HepG2 (cell line): ENCODE measurements at regions not wholly inside any gene's neighbourhood (a gene's known extent, or its start where the extent isn't known, plus 50 kb on each side); places are given as distances from the start of the nearest gene placed in this dataset.
"Not testable (repeated sequence)": the region's sequence is repeated elsewhere in the genome, so short reads cannot be mapped to it uniquely, and the experiment has no call there.

Experiments
- ATAC-seq: fragments of 200-7000 bp; cut with Tn5 transposase; 3 replicates; pipeline ENCODE4 v1.9.1; 2020; ENCODE audit warnings: mild to moderate bottlenecking, moderate library complexity
- BruUV-seq: library from RNA; stranded (reverse); fragments of 400-500 nt; replicated peaks from 2 replicates; lab custom pipeline; 2021; lab: Mats Ljungman, UMichigan
- CTCF ChIA-PET: fragments of 300-600 bp; formaldehyde crosslinking; extraction: SDS; loops from one replicate; lab custom pipeline; 2021; ENCODE audit warnings: low total read pairs, inconsistent platforms, low intra/inter-chr PET ratio; lab: Yijun Ruan, JAX
- POLR2A ChIA-PET: fragments of 350-600 bp; sonication (Branson Sonifier 250); formaldehyde crosslinking; loops from one replicate; lab custom pipeline; 2020; ENCODE audit warnings: antibody characterized with exemption, inconsistent platforms; lab: Yijun Ruan, JAX
- DNase-seq: peaks from one replicate; pipeline ENCODE4 v3.0.0-alpha.2; 2015; ENCODE audit warnings: low spot score
- FAIRE-seq: peaks from 3 replicates; lab custom pipeline; 2011; peaks lifted over from hg19 to GRCh38; lab: Jason Lieb, UNC
- H2AFZ ChIP-seq: one replicate; pipeline ENCODE4 v1.6.1; 2011; ENCODE audit warnings: low read length, inconsistent platforms
- H3K27ac ChIP-seq: fragments of 300-600 bp; 3 replicates; pipeline ENCODE4 v1.8.0; 2011; ENCODE audit warnings: mixed run types, mild to moderate bottlenecking, mixed read lengths, low read length, inconsistent platforms; ENCODE audit not compliant: insufficient read depth; ENCODE audit errors: extremely low read length
- H3K27me3 ChIP-seq, 2 experiments: fragments of 200-600 bp in 1 of 2; 2 replicates in 1 of 2; 3 replicates in 1 of 2; pipeline versions ENCODE4 v1.6.0 to v1.8.0; 2011; ENCODE audit warnings: low read length in 2 of 2, mild to moderate bottlenecking in 2 of 2, moderate library complexity in 2 of 2, inconsistent platforms in 1 of 2; ENCODE audit not compliant: insufficient read depth in 2 of 2, control insufficient read depth in 1 of 2
- H3K36me3 ChIP-seq, 2 experiments: fragments of 200-600 bp in 1 of 2; replicated peaks in 1 of 2; 2 replicates in 1 of 2; 3 replicates in 1 of 2; pipeline versions ENCODE4 v1.5.1 to v1.8.0; 2011; ENCODE audit warnings: low read length in 2 of 2, inconsistent platforms in 1 of 2; ENCODE audit not compliant: insufficient read depth in 2 of 2, control insufficient read depth in 1 of 2
- H3K4me1 ChIP-seq: 2 replicates; pipeline ENCODE4 v1.5.1; 2012; ENCODE audit warnings: low read length, inconsistent platforms; ENCODE audit not compliant: insufficient read depth
- H3K4me2 ChIP-seq: 2 replicates; pipeline ENCODE4 v1.6.0; 2011; ENCODE audit warnings: low read depth, low read length, inconsistent platforms
- H3K4me3 ChIP-seq, 3 experiments: fragments of 200-600 bp in 1 of 3; sonication (generic), shearing (Covaris generic) in 1 of 3; replicated peaks in 1 of 3; 2 replicates each; pipeline ENCODE4 v1.5.1; 2011 to 2016; ENCODE audit warnings: low read length in 3 of 3, inconsistent platforms in 2 of 3, low read depth in 2 of 3, mild to moderate bottlenecking in 2 of 3, control low read depth in 1 of 3, mixed read lengths in 1 of 3; ENCODE audit not compliant: insufficient read depth in 1 of 3
- H3K79me2 ChIP-seq: one replicate; pipeline ENCODE4 v1.6.1; 2011; ENCODE audit warnings: low read length, inconsistent platforms; ENCODE audit not compliant: insufficient read depth
- H3K9ac ChIP-seq: 2 replicates; pipeline ENCODE4 v1.6.0; 2011; ENCODE audit warnings: mild to moderate bottlenecking, low read depth, low read length, inconsistent platforms; ENCODE audit not compliant: insufficient read depth
- H3K9me3 ChIP-seq: 2 replicates; pipeline ENCODE4 v1.5.1; 2012; ENCODE audit warnings: mild to moderate bottlenecking, low read length
- H4K20me1 ChIP-seq: 2 replicates; pipeline ENCODE4 v1.6.0; 2011; ENCODE audit warnings: inconsistent platforms, mild to moderate bottlenecking, low read length, moderate library complexity; ENCODE audit not compliant: insufficient read depth
- BORCS8-MEF2B ChIP-seq: sonication (generic); formaldehyde crosslinking; IDR thresholded peaks from 2 replicates; pipeline ENCODE4 v1.8.0; 2022; ENCODE audit warnings: mild to moderate bottlenecking, missing genetic modification reagents
- CENPX ChIP-seq: sonication (generic); formaldehyde crosslinking; IDR thresholded peaks from 2 replicates; pipeline ENCODE4 v1.9.0; 2021; ENCODE audit warnings: mild to moderate bottlenecking, missing genetic modification reagents, moderate library complexity
- KDM4B ChIP-seq: sonication (generic); formaldehyde crosslinking; IDR thresholded peaks from 2 replicates; pipeline ENCODE4 v1.4.0; 2020; ENCODE audit warnings: missing genetic modification reagents
- MAZ ChIP-seq, 2 experiments: sonication (generic) in 1 of 2; formaldehyde crosslinking in 1 of 2; IDR thresholded peaks; 2 replicates each; pipeline versions ENCODE4 v1.5.0 to v1.6.1; 2012 to 2020; ENCODE audit warnings: low read depth in 2 of 2, mild to moderate bottlenecking in 2 of 2, borderline replicate concordance in 1 of 2, improper control_type of control experiment in 1 of 2, low read length in 1 of 2, missing genetic modification reagents in 1 of 2, moderate library complexity in 1 of 2
- MZF1 ChIP-seq: sonication (generic); formaldehyde crosslinking; IDR thresholded peaks from 2 replicates; pipeline ENCODE4 v1.8.1; 2023; ENCODE audit warnings: mild to moderate bottlenecking, missing genetic modification reagents, borderline replicate concordance
- NFE2 ChIP-seq: sonication (generic); formaldehyde crosslinking; IDR thresholded peaks from 2 replicates; pipeline ENCODE4 v1.4.0; 2020; ENCODE audit warnings: missing genetic modification reagents
- NFKBIZ ChIP-seq: IDR thresholded peaks from 2 replicates; pipeline ENCODE4 v1.6.1; 2018; ENCODE audit warnings: missing genetic modification reagents, missing compliant biosample characterization
- RFX1 ChIP-seq: fragments of 450-650 bp; IDR thresholded peaks from 2 replicates; pipeline ENCODE4 v1.6.1; 2017
- TAF1 ChIP-seq: sonication (generic); formaldehyde crosslinking; IDR thresholded peaks from 2 replicates; pipeline ENCODE4 v1.4.0; 2020; ENCODE audit warnings: missing genetic modification reagents
- UBTF ChIP-seq: sonication (generic); formaldehyde crosslinking; IDR thresholded peaks from 2 replicates; pipeline ENCODE4 v1.4.0; 2020; ENCODE audit warnings: mild to moderate bottlenecking, missing genetic modification reagents
- ZIK1 ChIP-seq: sonication (generic); formaldehyde crosslinking; IDR thresholded peaks from 2 replicates; pipeline ENCODE4 v1.5.0; 2020; ENCODE audit warnings: mild to moderate bottlenecking, low read depth, missing genetic modification reagents, borderline replicate concordance
- ZNF230 ChIP-seq: sonication (generic); formaldehyde crosslinking; IDR thresholded peaks from 2 replicates; pipeline ENCODE4 v1.4.0; 2020; ENCODE audit warnings: mild to moderate bottlenecking, missing genetic modification reagents
- ZNF256 ChIP-seq: sonication (generic); formaldehyde crosslinking; conservative IDR thresholded peaks from 2 replicates; pipeline ENCODE4 v1.4.0; 2020; ENCODE audit warnings: missing genetic modification reagents
- ZNF460 ChIP-seq: sonication (generic); formaldehyde crosslinking; IDR thresholded peaks from 2 replicates; pipeline ENCODE4 v1.5.1; 2020; ENCODE audit warnings: missing genetic modification reagents, mild to moderate bottlenecking, borderline replicate concordance
- ZNF468 ChIP-seq: sonication (generic); formaldehyde crosslinking; IDR thresholded peaks from 2 replicates; pipeline ENCODE4 v1.8.0; 2022; ENCODE audit warnings: mild to moderate bottlenecking, moderate library complexity, missing genetic modification reagents
- ZNF652 ChIP-seq: IDR thresholded peaks from 2 replicates; pipeline ENCODE4 v1.6.1; 2016; ENCODE audit warnings: low read depth, borderline replicate concordance
- WGBS: methylation state at CpG from one replicate; pipeline ENCODE4 v1.1.6; 2017; ENCODE audit warnings: low lambda C conversion rate; 5-methylcytosine and 5-hydroxymethylcytosine counted together
- in situ Hi-C: cut with HindIII; loops from 2 replicates; pipeline ENCODE4 v1.10.0; 2017; ENCODE audit warnings: low pct_unique_long_range_greater_than_20kb; ENCODE audit not compliant: extremely low pct_ligation_motif_present
- intact Hi-C: fragments of 100-400 bp; cut with micrococcal nuclease; formaldehyde crosslinking; loops from one replicate; pipeline ENCODE4 v1.10.0; 2022; ENCODE audit not compliant: unreplicated experiment
- TF ChIP-seq, protein P1 (sequence below): sonication (generic); formaldehyde crosslinking; IDR thresholded peaks from 2 replicates; pipeline ENCODE4 v1.4.0; 2020; ENCODE audit warnings: missing genetic modification reagents

DNA sequence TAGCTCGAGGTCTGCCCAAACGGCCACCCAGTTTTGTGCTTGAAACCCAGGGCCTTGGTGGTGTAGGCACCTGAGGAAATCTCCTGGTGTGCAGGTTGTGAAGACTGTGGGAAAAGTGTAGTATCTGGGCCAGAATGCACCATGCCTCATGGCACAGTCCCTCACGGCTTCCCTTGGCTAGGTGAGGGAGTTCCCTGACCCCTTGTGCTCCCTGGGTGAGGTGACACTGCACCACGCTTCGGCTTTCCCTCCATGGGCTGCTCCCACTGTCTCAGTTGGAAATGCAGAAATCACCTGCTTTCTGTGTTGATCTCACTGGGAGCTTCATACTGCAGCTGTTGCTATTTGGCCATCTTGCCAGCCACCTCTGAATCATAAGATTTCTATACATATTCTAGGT lies 62.4 kb upstream of the CDK6 start:
- Histone ChIP-seq H3K4me2 (no peak overlapping the region), H3K79me2 (no peaks in the 10 kb centered on the region), H3K36me3 (no peaks in the 10 kb centered on the region), H3K9ac (no peak overlapping the region), H3K27ac (no peak overlapping the region), H3K4me3 (no peak overlapping the region), H3K4me1 (peaks cover 8% of the 10 kb centered on the region), H3K27me3 (no peaks in the 10 kb centered on the region), H3K9me3 (no peaks in the 10 kb centered on the region), H2AFZ (no peak overlapping the region), H4K20me1 (no peaks in the 10 kb centered on the region)
- FAIRE-seq (no peak), ATAC-seq (no peak), DNase-seq (no peak)
- BruUV-seq, result no TSS peak
- ChIA-PET POLR2A (no interaction called here), CTCF (no interaction called here)
- in situ Hi-C loops, result no loop called here
- 4% methylated on average over 2 of the region's 5 CpGs for WGBS
- intact Hi-C loops, result loop anchor here (5.0 kb wide), 1 partner anchor 34 kb away; no protein-coding TSS in a partner anchor
- TF ChIP-seq ZNF256 (CRISPR knock-in tag) (no peak), ZNF468 (CRISPR knock-in tag) (no peak), ZIK1 (CRISPR knock-in tag) (no peak), BORCS8-MEF2B (CRISPR knock-in tag) (no peak), MZF1 (CRISPR knock-in tag) (no peak), NFE2 (no peak), ZNF230 (CRISPR knock-in tag) (no peak), CENPX (CRISPR knock-in tag) (no peak), MAZ (IDR thresholded peaks at IDR 0.05; ENCODE audit: borderline replicate concordance, low read depth, low read length) (no peak), MAZ (CRISPR knock-in tag; IDR thresholded peaks at IDR 0.05; ENCODE audit: low read depth) (no peak), ZNF460 (no peak), RFX1 (no peak), TAF1 (CRISPR knock-in tag) (no peak), NFKBIZ (no peak), UBTF (no peak), KDM4B (no peak), ZNF652 (no peak)
- TF ChIP-seq, protein P1, sequence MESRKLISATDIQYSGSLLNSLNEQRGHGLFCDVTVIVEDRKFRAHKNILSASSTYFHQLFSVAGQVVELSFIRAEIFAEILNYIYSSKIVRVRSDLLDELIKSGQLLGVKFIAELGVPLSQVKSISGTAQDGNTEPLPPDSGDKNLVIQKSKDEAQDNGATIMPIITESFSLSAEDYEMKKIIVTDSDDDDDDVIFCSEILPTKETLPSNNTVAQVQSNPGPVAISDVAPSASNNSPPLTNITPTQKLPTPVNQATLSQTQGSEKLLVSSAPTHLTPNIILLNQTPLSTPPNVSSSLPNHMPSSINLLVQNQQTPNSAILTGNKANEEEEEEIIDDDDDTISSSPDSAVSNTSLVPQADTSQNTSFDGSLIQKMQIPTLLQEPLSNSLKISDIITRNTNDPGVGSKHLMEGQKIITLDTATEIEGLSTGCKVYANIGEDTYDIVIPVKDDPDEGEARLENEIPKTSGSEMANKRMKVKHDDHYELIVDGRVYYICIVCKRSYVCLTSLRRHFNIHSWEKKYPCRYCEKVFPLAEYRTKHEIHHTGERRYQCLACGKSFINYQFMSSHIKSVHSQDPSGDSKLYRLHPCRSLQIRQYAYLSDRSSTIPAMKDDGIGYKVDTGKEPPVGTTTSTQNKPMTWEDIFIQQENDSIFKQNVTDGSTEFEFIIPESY (CRISPR knock-in tag), result no peak

DNA sequence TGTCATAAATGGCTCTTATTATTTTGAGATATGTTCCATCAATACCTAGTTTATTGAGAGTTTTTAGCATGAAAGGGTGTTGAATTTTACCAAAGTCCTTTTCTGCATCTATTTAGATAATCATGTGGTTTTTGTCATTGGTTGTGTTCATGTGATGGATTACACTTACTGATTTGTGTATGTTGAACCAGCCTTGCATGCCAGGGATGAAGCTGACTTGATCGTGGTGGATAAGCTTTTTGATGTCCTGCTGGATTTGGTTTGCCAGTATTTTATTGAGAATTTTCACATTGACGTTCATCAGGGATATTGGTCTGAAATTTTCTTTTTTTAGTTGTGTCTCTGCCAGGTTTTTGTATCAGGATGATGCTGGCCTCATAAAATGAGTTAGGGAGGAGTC lies 58.5 kb upstream of the CDK6 start:
- H3K36me3 ChIP-seq, H4K20me1 ChIP-seq, H3K27ac ChIP-seq, BruUV-seq, CTCF ChIA-PET, H3K27me3 ChIP-seq, H3K4me2 ChIP-seq, in situ Hi-C loops, ATAC-seq, H2AFZ ChIP-seq, H3K79me2 ChIP-seq, H3K9me3 ChIP-seq, FAIRE-seq, H3K4me3 ChIP-seq, DNase-seq, H3K4me1 ChIP-seq, POLR2A ChIA-PET, H3K9ac ChIP-seq: not testable (repeated sequence)
- intact Hi-C loops, result loop anchor here (5.0 kb wide), 1 partner anchor 37 kb away; no protein-coding TSS in a partner anchor
- WGBS, result 0% methylated on average over 2 of the region's 2 CpGs
